DOHH2 (cell line): ENCODE measurements at regions not wholly inside any gene's neighbourhood (a gene's known extent, or its start where the extent isn't known, plus 50 kb on each side); places are given as distances from the start of the nearest gene placed in this dataset.

Source experiments
- EZH2phosphoT487 ChIP-seq: fragments of 200-600 bp; sonication (generic); IDR thresholded peaks from 2 replicates; pipeline ENCODE4 v1.6.1; 2017; ENCODE audit warnings: borderline replicate concordance, mild to moderate bottlenecking, antibody characterized with exemption, low read length, moderate library complexity, mixed read lengths
- TF ChIP-seq, protein P1 (sequence below): fragments of 200-600 bp; sonication (generic); IDR thresholded peaks from one replicate; pipeline ENCODE4 v1.5.1; 2014; ENCODE audit warnings: antibody characterized with exemption, mild to moderate bottlenecking, low read depth, low read length; ENCODE audit not compliant: poor library complexity, severe bottlenecking

DNA sequence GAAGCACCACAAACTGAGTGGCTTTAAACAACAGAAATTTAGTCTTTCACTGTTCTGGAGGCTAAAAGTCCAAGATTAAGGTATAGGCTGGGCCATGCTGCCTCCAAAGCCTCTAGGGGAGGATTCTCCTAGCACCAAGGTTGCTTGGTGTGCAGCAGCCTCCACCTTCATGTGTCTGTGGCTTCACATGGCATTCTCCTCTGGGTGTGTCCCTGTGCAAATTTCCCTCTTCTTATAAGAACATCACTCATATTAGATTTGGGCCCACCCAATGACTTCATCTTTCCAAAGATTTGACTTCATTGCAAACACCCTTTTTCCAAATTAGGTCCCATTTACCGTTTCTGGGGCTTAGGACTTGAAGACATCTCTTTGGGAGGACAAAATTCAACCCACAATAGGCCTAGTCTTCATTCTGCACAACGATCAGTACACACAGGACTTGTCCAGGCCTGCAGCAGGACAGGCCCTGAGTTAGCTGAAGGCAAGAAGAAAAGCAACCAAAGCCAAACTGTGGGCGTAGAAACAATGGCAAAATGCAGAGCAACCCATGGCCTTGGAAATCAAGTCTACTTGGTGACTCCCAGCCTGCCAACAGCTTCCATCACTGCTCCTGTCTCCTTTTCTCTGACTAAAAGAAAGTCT, 521.2 kb upstream of the NBEA start:
- TF ChIP-seq, protein P1, sequence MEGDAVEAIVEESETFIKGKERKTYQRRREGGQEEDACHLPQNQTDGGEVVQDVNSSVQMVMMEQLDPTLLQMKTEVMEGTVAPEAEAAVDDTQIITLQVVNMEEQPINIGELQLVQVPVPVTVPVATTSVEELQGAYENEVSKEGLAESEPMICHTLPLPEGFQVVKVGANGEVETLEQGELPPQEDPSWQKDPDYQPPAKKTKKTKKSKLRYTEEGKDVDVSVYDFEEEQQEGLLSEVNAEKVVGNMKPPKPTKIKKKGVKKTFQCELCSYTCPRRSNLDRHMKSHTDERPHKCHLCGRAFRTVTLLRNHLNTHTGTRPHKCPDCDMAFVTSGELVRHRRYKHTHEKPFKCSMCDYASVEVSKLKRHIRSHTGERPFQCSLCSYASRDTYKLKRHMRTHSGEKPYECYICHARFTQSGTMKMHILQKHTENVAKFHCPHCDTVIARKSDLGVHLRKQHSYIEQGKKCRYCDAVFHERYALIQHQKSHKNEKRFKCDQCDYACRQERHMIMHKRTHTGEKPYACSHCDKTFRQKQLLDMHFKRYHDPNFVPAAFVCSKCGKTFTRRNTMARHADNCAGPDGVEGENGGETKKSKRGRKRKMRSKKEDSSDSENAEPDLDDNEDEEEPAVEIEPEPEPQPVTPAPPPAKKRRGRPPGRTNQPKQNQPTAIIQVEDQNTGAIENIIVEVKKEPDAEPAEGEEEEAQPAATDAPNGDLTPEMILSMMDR, result no peak
- TF ChIP-seq EZH2phosphoT487, result no peak
